Panc1 (cell line): ENCODE measurements at regions not wholly inside any gene's neighbourhood (a gene's known extent, or its start where the extent isn't known, plus 50 kb on each side); places are given as distances from the start of the nearest gene placed in this dataset.

Source experiments
- SIN3A ChIP-seq: IDR thresholded peaks from 2 replicates; pipeline ENCODE4 v1.6.1; 2012; ENCODE audit warnings: low read depth, mild to moderate bottlenecking, low read length, moderate library complexity, borderline replicate concordance; ENCODE audit not compliant: insufficient read depth
- TCF7L2 ChIP-seq: IDR thresholded peaks from 2 replicates; pipeline ENCODE4 v1.6.1; 2011; ENCODE audit warnings: mild to moderate bottlenecking, low read depth, low read length, inconsistent platforms
- TF ChIP-seq, protein P1 (sequence below): fragments of 450-650 bp; IDR thresholded peaks from 2 replicates; pipeline ENCODE4 v1.5.1; 2017; ENCODE audit warnings: mild to moderate bottlenecking

DNA sequence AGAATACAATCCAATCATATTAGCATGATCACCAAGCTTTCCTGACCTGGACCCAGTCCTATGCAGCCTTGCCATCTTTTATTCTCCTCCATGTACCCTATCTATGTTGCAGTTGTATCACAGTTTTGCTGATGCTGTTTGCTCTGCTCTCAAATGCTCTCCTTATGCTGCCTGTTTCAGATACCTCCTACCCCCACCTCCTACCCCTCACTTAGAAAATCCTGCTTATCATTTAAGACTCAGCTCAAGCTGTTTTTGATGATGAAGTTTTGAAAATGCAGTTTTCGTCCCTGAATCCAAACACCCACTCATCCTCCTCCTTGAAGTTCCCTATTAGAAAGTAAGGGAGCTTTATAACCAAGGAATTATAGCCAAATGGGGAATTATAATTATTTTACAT lies 457.4 kb upstream of the ATP2B1 start:
- TF ChIP-seq, protein P1, sequence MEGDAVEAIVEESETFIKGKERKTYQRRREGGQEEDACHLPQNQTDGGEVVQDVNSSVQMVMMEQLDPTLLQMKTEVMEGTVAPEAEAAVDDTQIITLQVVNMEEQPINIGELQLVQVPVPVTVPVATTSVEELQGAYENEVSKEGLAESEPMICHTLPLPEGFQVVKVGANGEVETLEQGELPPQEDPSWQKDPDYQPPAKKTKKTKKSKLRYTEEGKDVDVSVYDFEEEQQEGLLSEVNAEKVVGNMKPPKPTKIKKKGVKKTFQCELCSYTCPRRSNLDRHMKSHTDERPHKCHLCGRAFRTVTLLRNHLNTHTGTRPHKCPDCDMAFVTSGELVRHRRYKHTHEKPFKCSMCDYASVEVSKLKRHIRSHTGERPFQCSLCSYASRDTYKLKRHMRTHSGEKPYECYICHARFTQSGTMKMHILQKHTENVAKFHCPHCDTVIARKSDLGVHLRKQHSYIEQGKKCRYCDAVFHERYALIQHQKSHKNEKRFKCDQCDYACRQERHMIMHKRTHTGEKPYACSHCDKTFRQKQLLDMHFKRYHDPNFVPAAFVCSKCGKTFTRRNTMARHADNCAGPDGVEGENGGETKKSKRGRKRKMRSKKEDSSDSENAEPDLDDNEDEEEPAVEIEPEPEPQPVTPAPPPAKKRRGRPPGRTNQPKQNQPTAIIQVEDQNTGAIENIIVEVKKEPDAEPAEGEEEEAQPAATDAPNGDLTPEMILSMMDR = no peak
- TF ChIP-seq TCF7L2 = no peak
- TF ChIP-seq SIN3A = no peak
